ENCODE measurements at regions not wholly inside any gene's neighbourhood (a gene's known extent, or its start where the extent isn't known, plus 50 kb on each side); places are given as distances from the start of the nearest gene placed in this dataset.

- TF ChIP-seq TAF1 (IDR thresholded peaks at IDR 0.05; ENCODE audit: low read depth, low read length) (no peak), POLR2A (IDR thresholded peaks at IDR 0.05; ENCODE audit: low read depth, low read length) (no peak)
Measured at GRCh38 chr15:39251413-39252133, 329.3 kb upstream of the THBS1 start.
